GM19043 (cell line): ENCODE measurements at regions not wholly inside any gene's neighbourhood (a gene's known extent, or its start where the extent isn't known, plus 50 kb on each side); places are given as distances from the start of the nearest gene placed in this dataset.

Experiments used
- ATAC-seq: cut with Tn5 transposase; IDR thresholded peaks from one replicate; pipeline ENCODE4 v1.9.1; 2021; ENCODE audit warnings: low read depth; ENCODE audit not compliant: unreplicated experiment

DNA sequence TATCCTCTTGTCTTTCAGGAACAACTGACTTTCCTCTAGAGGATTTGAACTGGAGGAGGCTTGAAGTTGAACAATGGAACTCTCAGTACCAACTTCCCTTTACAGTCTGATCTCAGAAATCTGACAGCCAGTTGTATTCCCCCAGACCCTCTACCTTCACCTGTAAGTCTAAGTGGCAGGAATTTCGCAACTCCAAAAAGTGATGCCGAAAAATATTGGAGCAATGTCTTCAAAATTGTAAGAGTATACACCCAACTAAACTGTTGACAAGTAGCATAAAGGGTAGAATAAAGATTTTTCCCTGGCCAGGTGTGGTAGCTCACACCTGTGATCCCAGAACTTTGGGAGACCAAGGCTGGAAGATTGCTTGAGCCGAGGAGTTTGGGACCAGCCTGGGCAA, 69.1 kb upstream of the CFAP20DC start:
- ATAC-seq: no peak

DNA sequence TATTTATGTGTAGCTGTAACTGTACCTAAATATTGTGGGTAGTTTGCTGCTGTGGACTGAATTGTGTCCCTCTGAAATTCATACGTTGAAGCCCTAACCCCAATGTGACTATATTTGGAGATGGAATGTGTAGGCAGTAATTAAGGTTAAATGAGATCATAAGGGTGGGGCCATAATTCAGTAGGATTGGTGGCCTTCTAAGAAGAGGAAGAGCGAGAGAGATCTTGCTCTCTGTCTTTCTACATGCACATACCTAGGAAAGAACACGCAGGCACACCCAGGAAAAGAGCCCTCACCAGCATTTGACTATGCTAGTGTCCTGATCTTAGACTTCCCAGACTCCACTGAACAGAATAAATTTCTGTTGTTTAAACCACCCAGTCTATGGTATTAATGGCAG, 67.6 kb upstream of the CFAP20DC start:
- no peak for ATAC-seq

DNA sequence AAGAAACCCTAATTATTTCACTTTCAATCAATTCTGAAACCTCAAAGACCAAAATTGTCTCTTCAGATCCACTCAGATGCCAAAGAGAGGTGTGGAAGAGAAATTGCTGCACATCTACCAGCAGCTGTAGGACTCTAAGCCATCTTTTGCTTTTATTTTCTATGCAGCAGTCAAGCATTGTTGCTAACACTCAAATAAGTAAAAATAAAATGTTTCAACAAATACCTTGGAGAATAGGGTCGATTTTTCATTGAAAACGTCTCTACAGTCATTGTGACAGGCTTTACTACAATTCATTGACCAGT, 66.4 kb upstream of the CFAP20DC start:
- no peak for ATAC-seq

DNA sequence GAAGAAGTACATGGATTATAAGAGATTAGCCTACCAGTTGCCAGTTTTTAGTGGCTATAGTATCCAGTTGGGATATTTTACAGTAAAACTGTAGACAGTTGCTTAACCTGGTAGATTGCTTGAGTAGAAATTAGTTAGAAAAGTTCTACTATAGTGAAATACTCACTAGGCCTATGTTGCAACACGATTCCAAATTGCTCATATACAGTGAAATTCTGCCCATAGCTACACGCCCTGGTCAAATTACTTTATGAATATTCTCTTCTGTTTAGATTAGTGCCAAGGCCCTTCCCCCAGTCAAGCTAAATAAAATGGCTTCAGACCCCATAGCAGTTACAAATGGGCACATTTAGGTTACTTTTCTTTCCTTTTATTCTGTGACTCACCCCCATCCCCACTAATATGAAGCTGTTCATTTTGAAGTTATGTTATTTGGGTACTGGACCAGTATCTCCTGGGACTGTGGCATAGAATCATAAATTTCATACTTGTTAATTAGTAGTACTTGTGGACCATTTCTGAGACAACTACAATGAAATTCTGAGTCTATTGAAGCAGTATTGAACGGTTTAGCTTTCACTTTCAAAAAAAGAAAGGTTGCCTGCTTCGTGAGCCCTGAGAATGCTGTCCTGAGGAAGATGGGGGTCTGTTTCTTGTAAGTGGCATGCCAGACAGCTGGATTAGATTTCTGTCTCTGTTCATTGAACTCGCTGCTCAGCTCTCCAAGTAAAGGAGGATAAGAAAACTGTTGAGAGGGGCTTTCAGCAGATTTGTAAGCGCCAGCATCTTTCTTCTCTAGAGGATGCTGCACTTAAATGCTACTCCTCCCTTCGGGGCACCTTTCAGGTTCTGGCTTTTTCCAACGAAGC, 65.8 kb upstream of the CFAP20DC start:
- ATAC-seq: no peak

DNA sequence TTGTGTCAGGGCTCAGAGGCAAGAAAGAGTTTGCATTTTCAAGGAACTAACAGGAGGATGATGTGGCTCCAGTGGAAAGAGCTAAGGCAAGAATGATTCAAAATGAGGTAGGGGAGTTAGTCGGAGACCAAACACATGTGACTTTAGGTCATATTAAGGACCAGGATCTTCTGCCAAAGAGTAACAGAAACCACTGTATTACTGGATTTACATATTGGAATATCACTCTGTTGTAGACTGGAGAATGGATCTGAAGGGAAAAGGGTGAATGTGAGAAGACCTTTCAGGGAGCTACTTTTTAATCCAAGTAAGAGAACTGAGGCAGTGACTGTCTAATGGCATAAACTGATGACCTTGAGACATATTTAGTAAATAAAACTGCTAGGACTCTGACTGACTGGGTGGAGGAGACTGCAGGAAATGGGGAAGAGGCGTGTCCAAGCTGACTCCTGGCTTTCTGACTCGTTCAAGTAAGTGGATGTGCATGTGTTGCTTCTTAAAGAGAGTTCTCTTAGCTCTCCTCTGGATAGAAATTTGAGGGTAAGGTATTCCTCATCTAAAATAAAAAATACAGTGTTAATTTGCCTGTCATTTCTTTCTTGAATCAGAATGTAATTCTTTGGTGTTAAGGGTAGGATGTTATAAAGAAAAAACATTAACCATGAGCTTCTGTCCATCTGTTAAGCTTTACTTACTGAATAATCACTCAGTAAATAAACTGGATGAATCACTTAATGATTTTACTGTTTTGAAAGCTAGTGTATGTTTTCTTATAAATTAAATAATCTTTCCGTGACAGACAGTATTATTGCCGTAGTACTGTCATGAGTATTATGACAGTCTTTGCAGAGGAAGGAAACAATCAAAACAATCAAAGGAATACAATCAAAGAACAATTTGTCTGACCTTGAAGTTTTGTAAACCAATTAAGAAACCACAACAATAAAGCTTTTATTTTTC, 58.3 kb upstream of the CFAP20DC start:
- no peak for ATAC-seq

DNA sequence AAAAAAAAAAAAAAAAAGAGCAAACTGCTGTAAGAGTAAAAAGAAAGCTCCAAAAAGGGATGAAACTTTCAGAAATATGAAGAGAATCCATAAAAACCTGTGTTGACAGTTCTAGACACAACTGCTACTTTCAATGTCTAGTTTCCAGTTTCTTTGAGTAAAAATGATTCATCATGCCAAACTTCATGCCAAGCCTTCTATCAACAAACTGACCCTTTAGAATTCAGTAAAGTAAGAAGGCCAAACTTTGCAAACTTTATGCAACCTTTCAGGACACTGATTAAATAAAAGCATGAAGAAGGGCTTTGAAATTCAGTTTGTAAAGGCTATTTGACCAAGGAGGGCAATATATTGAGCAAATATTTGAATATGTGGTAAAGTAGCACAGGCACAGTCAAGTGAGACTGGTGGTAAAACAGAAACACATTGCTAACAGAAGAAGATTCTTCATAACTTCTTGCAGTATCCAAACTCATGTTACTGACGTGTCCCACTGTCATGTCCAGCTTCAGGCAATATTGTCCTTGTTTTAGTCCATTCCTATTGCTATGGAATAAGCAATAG, 56.3 kb upstream of the CFAP20DC start:
- no peak for ATAC-seq

DNA sequence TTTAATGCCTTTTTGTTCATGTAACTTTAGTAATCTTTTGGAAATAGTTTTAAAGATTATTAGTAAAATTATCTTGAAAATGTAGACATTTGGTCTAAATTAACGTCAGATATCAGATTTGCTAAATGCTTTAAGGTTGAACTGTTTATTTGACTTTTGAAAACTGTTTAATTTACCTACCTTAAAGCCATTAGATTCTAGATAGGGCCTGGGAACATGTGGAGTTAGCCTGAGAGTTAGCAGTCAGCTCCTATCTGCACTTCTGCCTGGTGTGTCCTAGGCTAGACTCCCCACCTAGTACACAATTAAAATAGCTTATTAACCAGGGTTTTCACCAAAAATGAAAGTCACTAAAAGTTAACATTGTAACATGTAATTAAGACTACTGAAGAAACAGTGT, 53.7 kb upstream of the CFAP20DC start:
- no peak for ATAC-seq

DNA sequence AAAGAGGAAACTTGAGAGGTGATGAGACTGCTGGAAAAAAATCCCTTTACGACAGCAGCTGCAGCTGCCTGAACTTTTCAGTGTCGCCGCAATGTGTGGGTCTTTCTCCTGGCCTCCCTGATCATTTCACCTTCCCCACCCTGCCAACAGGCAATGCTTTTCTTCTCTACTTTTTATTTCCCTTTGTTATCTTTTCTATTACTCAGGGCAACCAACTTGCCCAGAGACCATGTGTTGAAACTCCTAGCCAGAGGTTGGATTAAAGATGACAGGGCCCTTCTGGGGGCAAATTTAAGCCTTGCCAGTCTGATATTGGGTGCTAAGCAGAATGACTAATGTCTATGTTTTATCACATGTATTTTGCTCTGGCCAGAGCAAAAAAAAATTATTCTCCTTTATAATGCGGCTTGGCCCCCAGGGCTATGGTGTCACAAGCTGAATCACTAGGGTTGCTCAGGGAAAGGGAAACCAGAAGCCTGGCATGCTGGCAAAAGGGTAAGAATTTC, 51.5 kb upstream of the CFAP20DC start:
- ATAC-seq: no peak
